CD14-positive monocyte (primary cell): ENCODE measurements at regions not wholly inside any gene's neighbourhood (a gene's known extent, or its start where the extent isn't known, plus 50 kb on each side); places are given as distances from the start of the nearest gene placed in this dataset.

Experiments
- DNase-seq, 3 donors: peaks; one replicate each; pipeline ENCODE4 v3.0.0-alpha.2; 2011 to 2022
- H2AFZ ChIP-seq: 2 replicates; pipeline ENCODE4 v1.6.0; 2012; ENCODE audit warnings: mild to moderate bottlenecking, low read depth, low read length, inconsistent platforms; ENCODE audit not compliant: insufficient read depth, poor library complexity, severe bottlenecking
- H3K27ac ChIP-seq, 2 donors: 1 replicate in 1 of 2; 2 replicates in 1 of 2; pipeline ENCODE4 v1.5.1; 2012 to 2013; ENCODE audit warnings: low read length in 2 of 2, control low read depth in 1 of 2, inconsistent platforms in 1 of 2, low read depth in 1 of 2, mild to moderate bottlenecking in 1 of 2
- H3K27me3 ChIP-seq, 2 donors: one replicate each; pipeline versions ENCODE4 v1.6.0 to v1.6.1; 2011 to 2013; ENCODE audit warnings: low read length in 2 of 2; ENCODE audit not compliant: control insufficient read depth in 2 of 2, insufficient read depth in 2 of 2
- H3K36me3 ChIP-seq, 2 donors: replicated peaks in 1 of 2; 1 replicate in 1 of 2; 2 replicates in 1 of 2; pipeline versions ENCODE4 v1.5.1 to v1.6.1; 2012 to 2013; ENCODE audit warnings: low read length in 2 of 2, control low read depth in 1 of 2, inconsistent platforms in 1 of 2, mild to moderate bottlenecking in 1 of 2; ENCODE audit not compliant: insufficient read depth in 2 of 2, control insufficient read depth in 1 of 2
- H3K4me1 ChIP-seq, 2 donors: 1 replicate in 1 of 2; 2 replicates in 1 of 2; pipeline versions ENCODE4 v1.5.1 to v1.6.1; 2012 to 2013; ENCODE audit warnings: low read length in 2 of 2, control low read depth in 1 of 2, inconsistent platforms in 1 of 2, mild to moderate bottlenecking in 1 of 2, moderate library complexity in 1 of 2; ENCODE audit not compliant: insufficient read depth in 2 of 2, control insufficient read depth in 1 of 2
- H3K4me2 ChIP-seq: replicated peaks from 2 replicates; pipeline ENCODE3; 2012; ENCODE audit warnings: low read length, moderate library complexity, mild to moderate bottlenecking; ENCODE audit not compliant: poor library complexity, severe bottlenecking; ENCODE audit errors: extremely low read depth
- H3K4me3 ChIP-seq, 3 experiments: fragments of 200-600 bp in 1 of 3; sonication (generic) in 1 of 3; replicated peaks in 1 of 3; 1 replicate in 2 of 3; 2 replicates in 1 of 3; pipeline ENCODE4 v1.5.1; 2011 to 2013; ENCODE audit warnings: low read length in 3 of 3, mild to moderate bottlenecking in 3 of 3, control low read depth in 2 of 3, low read depth in 2 of 3, inconsistent platforms in 1 of 3, moderate library complexity in 1 of 3
- H3K79me2 ChIP-seq: 2 replicates; pipeline ENCODE4 v1.6.0; 2012; ENCODE audit warnings: mild to moderate bottlenecking, control low read depth, inconsistent platforms, low read length, moderate library complexity; ENCODE audit not compliant: insufficient read depth
- H3K9ac ChIP-seq: 2 replicates; pipeline ENCODE4 v1.6.0; 2017; ENCODE audit warnings: low read length, mild to moderate bottlenecking; ENCODE audit not compliant: insufficient read depth, poor library complexity, severe bottlenecking
- H3K9me3 ChIP-seq, 2 donors: replicated peaks in 1 of 2; 1 replicate in 1 of 2; 2 replicates in 1 of 2; pipeline versions ENCODE4 v1.5.1 to v1.6.1; 2012 to 2013; ENCODE audit warnings: low read length in 2 of 2, control low read depth in 1 of 2; ENCODE audit not compliant: control insufficient read depth in 1 of 2, insufficient read depth in 1 of 2
- H4K20me1 ChIP-seq: 2 replicates; pipeline ENCODE4 v1.6.0; 2012; ENCODE audit warnings: mild to moderate bottlenecking, low read length, control low read depth, moderate library complexity; ENCODE audit not compliant: insufficient read depth
- H3K27ac Mint-ChIP-seq, 7 donors: one replicate each; pipeline ENCODE4 v1.8.0; 2020; ENCODE audit warnings: mild to moderate bottlenecking in 7 of 7, mixed read lengths in 7 of 7, moderate library complexity in 6 of 7, inconsistent platforms in 2 of 7
- H3K27me3 Mint-ChIP-seq, 3 donors: one replicate each; pipeline ENCODE4 v1.8.0; 2021 to 2022; ENCODE audit warnings: low read depth in 3 of 3, mild to moderate bottlenecking in 3 of 3, mixed read lengths in 3 of 3, moderate library complexity in 3 of 3, inconsistent platforms in 1 of 3
- H3K36me3 Mint-ChIP-seq, 2 donors: one replicate each; pipeline ENCODE4 v1.8.0; 2020; ENCODE audit warnings: mixed read lengths in 2 of 2, inconsistent platforms in 1 of 2, mild to moderate bottlenecking in 1 of 2
- H3K4me1 Mint-ChIP-seq: one replicate; pipeline ENCODE4 v1.8.0; 2020; ENCODE audit warnings: mild to moderate bottlenecking, mixed read lengths
- H3K4me3 Mint-ChIP-seq, 2 donors: one replicate each; pipeline ENCODE4 v1.8.0; 2020; ENCODE audit warnings: mild to moderate bottlenecking in 2 of 2, mixed read lengths in 2 of 2, moderate library complexity in 1 of 2
- H3K9me3 Mint-ChIP-seq, 7 donors: one replicate each; pipeline ENCODE4 v1.8.0; 2020 to 2022; ENCODE audit warnings: mixed read lengths in 7 of 7, mild to moderate bottlenecking in 6 of 7, moderate library complexity in 6 of 7, inconsistent platforms in 2 of 7
- WGBS: methylation state at CpG from one replicate; pipeline ENCODE4 v1.1.5; 2013; ENCODE audit warnings: missing lambda C conversion rate; ENCODE audit not compliant: insufficient coverage; 5-methylcytosine and 5-hydroxymethylcytosine counted together
- intact Hi-C, 2 donors: fragments of 100-400 bp; cut with micrococcal nuclease; formaldehyde crosslinking; loops; one replicate each; pipeline versions ENCODE4 v1.15.0 to v1.15.1; 2023
- TF ChIP-seq, protein P1 (sequence below): fragments of 200-600 bp; IDR thresholded peaks from one replicate; pipeline ENCODE4 v1.8.0; 2022; ENCODE audit warnings: antibody characterized with exemption, mild to moderate bottlenecking

DNA sequence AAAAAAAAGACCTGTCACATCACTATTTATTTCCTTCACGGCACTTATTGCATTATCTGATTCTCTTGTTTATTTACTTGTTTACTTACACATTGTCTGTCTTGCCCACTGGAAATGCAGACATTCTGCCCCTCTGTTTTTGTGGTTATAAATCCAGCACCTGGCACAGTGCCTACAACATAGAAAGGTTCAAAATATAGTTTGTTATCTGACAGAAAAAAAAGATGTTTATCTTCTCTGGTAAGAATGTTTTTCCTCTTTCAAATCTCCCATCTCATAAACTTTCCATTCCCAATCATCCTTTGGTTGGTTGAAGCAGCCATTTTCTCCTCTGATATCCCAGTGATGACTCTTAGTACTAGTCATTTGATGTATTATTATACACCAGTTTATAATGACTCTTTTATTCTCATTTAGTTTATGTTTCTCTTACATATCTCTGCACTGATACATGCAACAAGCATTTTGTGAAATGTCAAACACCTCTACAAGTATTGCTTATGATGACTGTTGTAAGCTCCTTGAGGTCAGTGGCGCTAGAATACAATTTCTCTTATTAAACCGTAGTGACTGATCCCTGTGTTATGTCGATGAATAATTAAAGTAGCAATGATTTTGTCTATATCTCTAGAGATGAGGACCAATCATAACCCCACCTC is 398.4 kb upstream of the TBL1XR1 start:
- no peaks in the 10 kb centered on the region for H3K27me3 ChIP-seq
- DNase-seq, result no peak
- no peak overlapping the region for H3K4me2 ChIP-seq
- H4K20me1 ChIP-seq, result no peaks in the 10 kb centered on the region
- H3K36me3 ChIP-seq, result no peaks in the 10 kb centered on the region
- H3K4me3 ChIP-seq, result no peak overlapping the region
- TF ChIP-seq, protein P1, sequence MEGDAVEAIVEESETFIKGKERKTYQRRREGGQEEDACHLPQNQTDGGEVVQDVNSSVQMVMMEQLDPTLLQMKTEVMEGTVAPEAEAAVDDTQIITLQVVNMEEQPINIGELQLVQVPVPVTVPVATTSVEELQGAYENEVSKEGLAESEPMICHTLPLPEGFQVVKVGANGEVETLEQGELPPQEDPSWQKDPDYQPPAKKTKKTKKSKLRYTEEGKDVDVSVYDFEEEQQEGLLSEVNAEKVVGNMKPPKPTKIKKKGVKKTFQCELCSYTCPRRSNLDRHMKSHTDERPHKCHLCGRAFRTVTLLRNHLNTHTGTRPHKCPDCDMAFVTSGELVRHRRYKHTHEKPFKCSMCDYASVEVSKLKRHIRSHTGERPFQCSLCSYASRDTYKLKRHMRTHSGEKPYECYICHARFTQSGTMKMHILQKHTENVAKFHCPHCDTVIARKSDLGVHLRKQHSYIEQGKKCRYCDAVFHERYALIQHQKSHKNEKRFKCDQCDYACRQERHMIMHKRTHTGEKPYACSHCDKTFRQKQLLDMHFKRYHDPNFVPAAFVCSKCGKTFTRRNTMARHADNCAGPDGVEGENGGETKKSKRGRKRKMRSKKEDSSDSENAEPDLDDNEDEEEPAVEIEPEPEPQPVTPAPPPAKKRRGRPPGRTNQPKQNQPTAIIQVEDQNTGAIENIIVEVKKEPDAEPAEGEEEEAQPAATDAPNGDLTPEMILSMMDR, result no peak
- no peaks in the 10 kb centered on the region for H3K36me3 Mint-ChIP-seq
- no peak overlapping the region for H3K4me3 Mint-ChIP-seq
- H3K27ac ChIP-seq, result no peak overlapping the region
- no peak overlapping the region for H2AFZ ChIP-seq
- peaks cover 0 to 2% (median 0%) of the 10 kb centered on the region in 7 donors for H3K9me3 Mint-ChIP-seq
- peaks cover 56 to 70% of the 10 kb centered on the region in 2 donors for H3K4me1 ChIP-seq
- H3K27me3 Mint-ChIP-seq, result peaks cover 0 to 3% (median 0%) of the 10 kb centered on the region in 3 donors
- WGBS, result no CpG with 5 or more reads among the region's 4 CpGs
- no peak overlapping the region for H3K9ac ChIP-seq
- H3K27ac Mint-ChIP-seq, result no peak overlapping the region
- no peaks in the 10 kb centered on the region for H3K79me2 ChIP-seq
- H3K9me3 ChIP-seq, result no peaks in the 10 kb centered on the region
- intact Hi-C loops, result no loop called here
- H3K4me1 Mint-ChIP-seq, result peaks cover 70% of the 10 kb centered on the region

- H3K4me2 ChIP-seq, result no peak overlapping the region
- Mint-ChIP-seq H3K27me3 (peaks cover 0 to 3% (median 0%) of the 10 kb centered on the region in 3 donors), H3K27ac (no peak overlapping the region), H3K4me3 (no peak overlapping the region), H3K36me3 (no peaks in the 10 kb centered on the region), H3K4me1 (peaks cover 70% of the 10 kb centered on the region), H3K9me3 (peaks cover 0 to under 1% (median 0%) of the 10 kb centered on the region in 7 donors)
- H2AFZ ChIP-seq, result no peak overlapping the region
- no peak overlapping the region for H3K9ac ChIP-seq
- 73% methylated on average over 3 of the region's 3 CpGs for WGBS
- peaks cover 56 to 70% of the 10 kb centered on the region in 2 donors for H3K4me1 ChIP-seq
- H3K27ac ChIP-seq, result no peak overlapping the region
- intact Hi-C loops, result no loop called here
- no peak overlapping the region for H3K4me3 ChIP-seq
- no peaks in the 10 kb centered on the region for H3K9me3 ChIP-seq
- DNase-seq, result peak in 1 of 3 donors; percentile 21
- H3K79me2 ChIP-seq, result no peaks in the 10 kb centered on the region
- TF ChIP-seq, protein P1, result no peak
- no peaks in the 10 kb centered on the region for H3K36me3 ChIP-seq
- H4K20me1 ChIP-seq, result no peaks in the 10 kb centered on the region
- H3K27me3 ChIP-seq, result no peaks in the 10 kb centered on the region
Observed at GRCh38 chr3:177596248-177596815, 399.1 kb upstream of the TBL1XR1 start.
